IMR-90 (cell line): ENCODE measurements at regions not wholly inside any gene's neighbourhood (a gene's known extent, or its start where the extent isn't known, plus 50 kb on each side); places are given as distances from the start of the nearest gene placed in this dataset.

Experiments
- ATAC-seq: fragments of 200-7000 bp; cut with Tn5 transposase; 2 replicates; pipeline ENCODE4 v1.9.1; 2020; ENCODE audit warnings: low read depth, mild to moderate bottlenecking, moderate library complexity
- BruUV-seq: library from RNA; stranded (reverse); fragments of 400-500 nt; replicated peaks from 2 replicates; lab custom pipeline; 2021; lab: Mats Ljungman, UMichigan
- CTCF ChIA-PET: fragments of 300-600 bp; formaldehyde crosslinking; extraction: SDS; loops from one replicate; lab custom pipeline; 2021; ENCODE audit warnings: antibody characterized with exemption; lab: Yijun Ruan, JAX
- POLR2A ChIA-PET: fragments of 300-600 bp; sonication (Branson Sonifier 250); formaldehyde crosslinking; loops from one replicate; lab custom pipeline; 2022; ENCODE audit warnings: antibody characterized with exemption; ENCODE audit not compliant: unreplicated experiment; lab: Charles Lee
- DNase-seq: peaks from one replicate; pipeline ENCODE4 v3.0.0; 2013
- H2AFZ ChIP-seq: replicated peaks from 2 replicates; pipeline ENCODE3; 2013; ENCODE audit warnings: low read length, mild to moderate bottlenecking; ENCODE audit not compliant: poor library complexity
- H2AK5ac ChIP-seq: 2 replicates; pipeline ENCODE4 v1.6.1; 2013; ENCODE audit warnings: low read depth, low read length, inconsistent platforms
- H2AK9ac ChIP-seq: replicated peaks from 2 replicates; pipeline ENCODE3; 2013; ENCODE audit warnings: mild to moderate bottlenecking, low read depth, low read length, moderate library complexity; ENCODE audit not compliant: poor library complexity
- H2BK120ac ChIP-seq: 2 replicates; pipeline ENCODE4 v1.6.1; 2013; ENCODE audit warnings: low read depth, low read length, inconsistent platforms
- H2BK15ac ChIP-seq: 3 replicates; pipeline ENCODE4 v1.6.1; 2013; ENCODE audit warnings: low read depth, low read length, inconsistent platforms
- H2BK20ac ChIP-seq: 2 replicates; pipeline ENCODE4 v1.6.1; 2013; ENCODE audit warnings: low read depth, mild to moderate bottlenecking, inconsistent platforms, low read length, moderate library complexity
- H2BK5ac ChIP-seq: 2 replicates; pipeline ENCODE4 v1.6.1; 2013; ENCODE audit warnings: mild to moderate bottlenecking, low read depth, low read length, inconsistent platforms; ENCODE audit not compliant: poor library complexity, severe bottlenecking
- H3K14ac ChIP-seq: replicated peaks from 2 replicates; pipeline ENCODE4 v1.6.1; 2013; ENCODE audit warnings: low read depth, low read length, inconsistent platforms
- H3K18ac ChIP-seq: 2 replicates; pipeline ENCODE4 v1.6.1; 2013; ENCODE audit warnings: low read depth, low read length, control low read depth
- H3K23ac ChIP-seq: 2 replicates; pipeline ENCODE4 v1.6.1; 2013; ENCODE audit warnings: low read depth, low read length, inconsistent platforms
- H3K27ac ChIP-seq: 2 replicates; pipeline ENCODE4 v1.5.1; 2013; ENCODE audit warnings: mild to moderate bottlenecking, control low read depth, low read length; ENCODE audit not compliant: insufficient read depth
- H3K27me3 ChIP-seq: 2 replicates; pipeline ENCODE4 v1.6.1; 2013; ENCODE audit warnings: low read length; ENCODE audit not compliant: control insufficient read depth, insufficient read depth
- H3K36me3 ChIP-seq: 2 replicates; pipeline ENCODE4 v1.6.1; 2013; ENCODE audit warnings: low read length, mixed read lengths; ENCODE audit not compliant: control insufficient read depth, insufficient read depth
- H3K4ac ChIP-seq: 2 replicates; pipeline ENCODE4 v1.6.1; 2013; ENCODE audit warnings: low read depth, low read length, inconsistent platforms
- H3K4me1 ChIP-seq: 2 replicates; pipeline ENCODE4 v1.6.1; 2013; ENCODE audit warnings: low read length, mixed read lengths; ENCODE audit not compliant: control insufficient read depth, insufficient read depth
- H3K4me2 ChIP-seq: 2 replicates; pipeline ENCODE4 v1.6.1; 2013; ENCODE audit warnings: low read depth, mild to moderate bottlenecking, control low read depth, low read length, moderate library complexity
- H3K4me3 ChIP-seq: 2 replicates; pipeline ENCODE4 v1.5.1; 2013; ENCODE audit warnings: low read depth, mild to moderate bottlenecking, control low read depth, low read length, moderate library complexity; ENCODE audit not compliant: insufficient read depth
- H3K56ac ChIP-seq: 2 replicates; pipeline ENCODE4 v1.6.1; 2013; ENCODE audit warnings: low read length, inconsistent platforms; ENCODE audit not compliant: insufficient read depth; ENCODE audit errors: extremely low read depth
- H3K79me1 ChIP-seq, 2 experiments: 2 replicates each; pipeline ENCODE4 v1.6.1; 2013; ENCODE audit warnings: low read length in 2 of 2, inconsistent platforms in 1 of 2, low read depth in 1 of 2
- H3K9ac ChIP-seq: 2 replicates; pipeline ENCODE4 v1.6.1; 2013; ENCODE audit warnings: low read depth, low read length, control low read depth
- H3K9me1 ChIP-seq: 2 replicates; pipeline ENCODE4 v1.6.1; 2013; ENCODE audit warnings: low read length, inconsistent platforms; ENCODE audit not compliant: insufficient read depth
- H3K9me3 ChIP-seq: 2 replicates; pipeline ENCODE4 v1.6.1; 2013; ENCODE audit warnings: low read length; ENCODE audit not compliant: control insufficient read depth, insufficient read depth
- H4K20me1 ChIP-seq: 2 replicates; pipeline ENCODE4 v1.6.1; 2013; ENCODE audit warnings: low read length, inconsistent platforms; ENCODE audit not compliant: insufficient read depth
- H4K5ac ChIP-seq: 2 replicates; pipeline ENCODE4 v1.6.1; 2013; ENCODE audit warnings: mild to moderate bottlenecking, low read depth, low read length, control low read depth
- H4K8ac ChIP-seq, 2 experiments: 2 replicates each; pipeline ENCODE4 v1.6.1; 2013; ENCODE audit warnings: low read depth in 2 of 2, low read length in 2 of 2, control low read depth in 1 of 2, inconsistent platforms in 1 of 2
- H4K91ac ChIP-seq: 2 replicates; pipeline ENCODE4 v1.6.1; 2013; ENCODE audit warnings: low read depth, low read length, inconsistent platforms; ENCODE audit not compliant: insufficient read depth
- BHLHE40 ChIP-seq: fragments of 150-350 bp; IDR thresholded peaks from 2 replicates; pipeline ENCODE4 v1.6.1; 2016; ENCODE audit warnings: mild to moderate bottlenecking, low read depth, low read length
- CHD1 ChIP-seq: IDR thresholded peaks from 2 replicates; pipeline ENCODE4 v1.6.1; 2012; ENCODE audit warnings: low read depth, low read length, improper control_type of control experiment
- FOS ChIP-seq: fragments of 150-350 bp; IDR thresholded peaks from 2 replicates; pipeline ENCODE4 v1.6.1; 2016; ENCODE audit warnings: low read depth, low read length
- MAZ ChIP-seq: IDR thresholded peaks from 2 replicates; pipeline ENCODE4 v1.6.1; 2012; ENCODE audit warnings: low read depth, mild to moderate bottlenecking, low read length, improper control_type of control experiment, moderate library complexity, borderline replicate concordance
- MXI1 ChIP-seq: IDR thresholded peaks from 2 replicates; pipeline ENCODE4 v1.6.1; 2012; ENCODE audit warnings: low read depth, mild to moderate bottlenecking, low read length, moderate library complexity, borderline replicate concordance
- NFE2L2 ChIP-seq: fragments of 150-350 bp; IDR thresholded peaks from 2 replicates; pipeline ENCODE4 v1.6.1; 2016; ENCODE audit warnings: low read depth, mild to moderate bottlenecking, low read length
- POLR2A ChIP-seq: IDR thresholded peaks from 2 replicates; pipeline ENCODE4 v1.6.1; 2012; ENCODE audit warnings: mild to moderate bottlenecking, low read depth, low read length
- RAD21 ChIP-seq: IDR thresholded peaks from 2 replicates; pipeline ENCODE4 v1.6.1; 2012; ENCODE audit warnings: low read length, improper control_type of control experiment
- RCOR1 ChIP-seq: IDR thresholded peaks from 2 replicates; pipeline ENCODE4 v1.6.1; 2012; ENCODE audit warnings: mild to moderate bottlenecking, low read length, improper control_type of control experiment; ENCODE audit not compliant: insufficient replicate concordance
- SMC3 ChIP-seq: fragments of 150-350 bp; IDR thresholded peaks from 2 replicates; pipeline ENCODE4 v1.6.1; 2016; ENCODE audit warnings: low read depth, mild to moderate bottlenecking, antibody characterized with exemption, low read length, moderate library complexity
- WGBS, 2 experiments: methylation state at CpG; one replicate each; pipeline versions ENCODE4 v1.1.5 to v1.1.7; 2013; ENCODE audit warnings: missing lambda C conversion rate in 2 of 2; ENCODE audit not compliant: insufficient read length in 1 of 2; ENCODE audit errors: extremely low coverage in 2 of 2; 5-methylcytosine and 5-hydroxymethylcytosine counted together
- dilution Hi-C: fragments of 300-500 bp; cut with HindIII; formaldehyde crosslinking; loops from one replicate; pipeline ENCODE4 v1.14.3; 2018; ENCODE audit warnings: low sequenced_read_pairs; ENCODE audit not compliant: unreplicated experiment
- in situ Hi-C: fragments of 300-500 bp; cut with MboI; formaldehyde crosslinking; loops from 3 replicates; pipeline ENCODE4 v1.14.3; 2019; ENCODE audit warnings: low sequenced_read_pairs, inconsistent platforms, mixed read lengths
- intact Hi-C: fragments of 100-400 bp; cut with micrococcal nuclease; formaldehyde crosslinking; loops from 2 replicates; pipeline ENCODE4 v1.10.0; 2022
- TF ChIP-seq, protein P1 (sequence below): conservative IDR thresholded peaks from 2 replicates; pipeline ENCODE4 v1.5.1; 2012; ENCODE audit warnings: mild to moderate bottlenecking, low read depth, low read length, improper control_type of control experiment
- TF ChIP-seq, protein P2 (sequence below): fragments of 150-350 bp; IDR thresholded peaks from 2 replicates; pipeline ENCODE4 v1.6.1; 2017; ENCODE audit warnings: mild to moderate bottlenecking, antibody characterized with exemption, low read length, low read depth
- TF ChIP-seq, protein P3 (sequence below): fragments of 150-350 bp; IDR thresholded peaks from 2 replicates; pipeline ENCODE4 v1.6.1; 2016; ENCODE audit warnings: low read depth, mild to moderate bottlenecking, low read length, moderate library complexity, borderline replicate concordance

DNA sequence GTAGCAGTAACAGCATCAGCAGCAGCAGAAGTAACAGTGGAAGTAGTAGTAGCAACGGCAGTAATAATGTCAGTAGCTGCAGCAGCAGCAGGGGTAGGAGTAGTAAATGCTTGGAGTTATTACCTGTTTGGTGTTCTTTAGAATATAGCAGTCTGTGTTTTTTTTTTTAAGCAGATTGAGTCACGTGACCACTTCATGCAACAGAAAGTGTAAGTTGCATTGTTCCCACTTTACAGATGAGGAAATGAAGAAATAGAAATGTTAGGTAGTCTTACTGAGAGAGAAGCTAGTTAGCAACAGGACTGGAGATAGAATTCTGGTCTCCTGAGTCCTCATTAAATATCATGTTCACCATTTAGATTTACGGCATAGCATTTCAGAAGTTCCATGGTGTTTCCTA, 358.2 kb downstream of the HAPSTR1 start:
- H4K91ac ChIP-seq = no peak overlapping the region
- H3K79me1 ChIP-seq = no peaks in the 10 kb centered on the region
- in situ Hi-C loops = no loop called here
- dilution Hi-C loops = no loop called here
- no peaks in the 10 kb centered on the region for H3K27me3 ChIP-seq
- H2BK5ac ChIP-seq = no peak overlapping the region
- DNase-seq (no peak), ATAC-seq (no peak)
- H3K18ac ChIP-seq = no peak overlapping the region
- BruUV-seq = no TSS peak
- H2AFZ ChIP-seq = no peak overlapping the region
- H3K14ac ChIP-seq = no peak overlapping the region
- ChIA-PET CTCF (no interaction called here), POLR2A (no interaction called here)
- H4K20me1 ChIP-seq = no peaks in the 10 kb centered on the region
- H2AK5ac ChIP-seq = no peak overlapping the region
- H3K4me1 ChIP-seq = no peaks in the 10 kb centered on the region
- no peak overlapping the region for H2AK9ac ChIP-seq
- no peak overlapping the region for H4K5ac ChIP-seq
- H3K4ac ChIP-seq = no peak overlapping the region
- no peak overlapping the region for H3K4me2 ChIP-seq
- no peak overlapping the region for H3K23ac ChIP-seq
- H2BK15ac ChIP-seq = no peak overlapping the region
- no peaks in the 10 kb centered on the region for H3K9me1 ChIP-seq
- no peak overlapping the region for H4K8ac ChIP-seq
- H2BK20ac ChIP-seq = no peak overlapping the region
- intact Hi-C loops = no loop called here
- no peak overlapping the region for H3K27ac ChIP-seq
- H3K9ac ChIP-seq = no peak overlapping the region
- no peak for TF ChIP-seq FOS
- TF ChIP-seq SMC3 = no peak
- TF ChIP-seq CHD1 = no peak
- no peak for TF ChIP-seq MXI1
- TF ChIP-seq, protein P1, sequence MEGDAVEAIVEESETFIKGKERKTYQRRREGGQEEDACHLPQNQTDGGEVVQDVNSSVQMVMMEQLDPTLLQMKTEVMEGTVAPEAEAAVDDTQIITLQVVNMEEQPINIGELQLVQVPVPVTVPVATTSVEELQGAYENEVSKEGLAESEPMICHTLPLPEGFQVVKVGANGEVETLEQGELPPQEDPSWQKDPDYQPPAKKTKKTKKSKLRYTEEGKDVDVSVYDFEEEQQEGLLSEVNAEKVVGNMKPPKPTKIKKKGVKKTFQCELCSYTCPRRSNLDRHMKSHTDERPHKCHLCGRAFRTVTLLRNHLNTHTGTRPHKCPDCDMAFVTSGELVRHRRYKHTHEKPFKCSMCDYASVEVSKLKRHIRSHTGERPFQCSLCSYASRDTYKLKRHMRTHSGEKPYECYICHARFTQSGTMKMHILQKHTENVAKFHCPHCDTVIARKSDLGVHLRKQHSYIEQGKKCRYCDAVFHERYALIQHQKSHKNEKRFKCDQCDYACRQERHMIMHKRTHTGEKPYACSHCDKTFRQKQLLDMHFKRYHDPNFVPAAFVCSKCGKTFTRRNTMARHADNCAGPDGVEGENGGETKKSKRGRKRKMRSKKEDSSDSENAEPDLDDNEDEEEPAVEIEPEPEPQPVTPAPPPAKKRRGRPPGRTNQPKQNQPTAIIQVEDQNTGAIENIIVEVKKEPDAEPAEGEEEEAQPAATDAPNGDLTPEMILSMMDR = no peak
- TF ChIP-seq RAD21 = no peak
- TF ChIP-seq POLR2A = no peak
- TF ChIP-seq, protein P2, sequence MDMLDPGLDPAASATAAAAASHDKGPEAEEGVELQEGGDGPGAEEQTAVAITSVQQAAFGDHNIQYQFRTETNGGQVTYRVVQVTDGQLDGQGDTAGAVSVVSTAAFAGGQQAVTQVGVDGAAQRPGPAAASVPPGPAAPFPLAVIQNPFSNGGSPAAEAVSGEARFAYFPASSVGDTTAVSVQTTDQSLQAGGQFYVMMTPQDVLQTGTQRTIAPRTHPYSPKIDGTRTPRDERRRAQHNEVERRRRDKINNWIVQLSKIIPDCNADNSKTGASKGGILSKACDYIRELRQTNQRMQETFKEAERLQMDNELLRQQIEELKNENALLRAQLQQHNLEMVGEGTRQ = no peak
- TF ChIP-seq, protein P3, sequence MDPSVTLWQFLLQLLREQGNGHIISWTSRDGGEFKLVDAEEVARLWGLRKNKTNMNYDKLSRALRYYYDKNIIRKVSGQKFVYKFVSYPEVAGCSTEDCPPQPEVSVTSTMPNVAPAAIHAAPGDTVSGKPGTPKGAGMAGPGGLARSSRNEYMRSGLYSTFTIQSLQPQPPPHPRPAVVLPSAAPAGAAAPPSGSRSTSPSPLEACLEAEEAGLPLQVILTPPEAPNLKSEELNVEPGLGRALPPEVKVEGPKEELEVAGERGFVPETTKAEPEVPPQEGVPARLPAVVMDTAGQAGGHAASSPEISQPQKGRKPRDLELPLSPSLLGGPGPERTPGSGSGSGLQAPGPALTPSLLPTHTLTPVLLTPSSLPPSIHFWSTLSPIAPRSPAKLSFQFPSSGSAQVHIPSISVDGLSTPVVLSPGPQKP = no peak
- no peak for TF ChIP-seq NFE2L2
- no peak for TF ChIP-seq MAZ
- no peak for TF ChIP-seq RCOR1
- no peak for TF ChIP-seq BHLHE40
- no peak overlapping the region for H3K4me3 ChIP-seq
- 50% methylated on average over 1 of the region's 3 CpGs; no CpG with 5 or more reads in 1 of the 2 experiments for WGBS, 2 experiments
- no peaks in the 10 kb centered on the region for H3K36me3 ChIP-seq
- no peak overlapping the region for H2BK120ac ChIP-seq
- peaks cover 20% of the 10 kb centered on the region; the same call in 1 of the 2 replicates for H3K9me3 ChIP-seq
- no peak overlapping the region for H3K56ac ChIP-seq
